ENCODE measurements at regions not wholly inside any gene's neighbourhood (a gene's known extent, or its start where the extent isn't known, plus 50 kb on each side); places are given as distances from the start of the nearest gene placed in this dataset.

GRCh38 chr15:36392676-36393266 is 186.7 kb upstream of the CDIN1 start:
- no peak for TF ChIP-seq CTCF (IDR thresholded peaks at IDR 0.05; ENCODE audit: low read depth, low read length)
- no peak for DNase-seq (ENCODE audit: extremely low read depth, low read depth)

DNA sequence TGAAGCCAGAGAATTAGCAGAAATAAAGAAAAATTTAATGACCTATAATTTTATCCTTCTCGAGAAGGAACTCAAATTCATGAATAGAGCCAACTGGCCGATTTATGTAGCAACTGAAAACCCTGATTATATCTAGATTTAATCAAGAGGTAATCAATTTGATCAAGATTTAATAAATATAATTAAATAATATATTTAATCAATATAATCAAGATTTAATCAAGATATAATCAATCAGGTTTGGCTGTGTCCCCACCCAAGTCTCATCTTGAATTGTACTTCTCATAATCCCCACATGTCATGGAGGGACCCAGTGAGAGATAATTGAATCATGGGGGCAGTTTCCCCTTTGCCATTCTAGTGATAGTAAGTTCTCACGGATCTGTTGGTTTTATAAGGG is 181.2 kb upstream of the CDIN1 start:
- no peak for DNase-seq (ENCODE audit: extremely low read depth, low read depth)
- no peak for TF ChIP-seq CTCF (IDR thresholded peaks at IDR 0.05; ENCODE audit: low read depth, low read length)

DNA sequence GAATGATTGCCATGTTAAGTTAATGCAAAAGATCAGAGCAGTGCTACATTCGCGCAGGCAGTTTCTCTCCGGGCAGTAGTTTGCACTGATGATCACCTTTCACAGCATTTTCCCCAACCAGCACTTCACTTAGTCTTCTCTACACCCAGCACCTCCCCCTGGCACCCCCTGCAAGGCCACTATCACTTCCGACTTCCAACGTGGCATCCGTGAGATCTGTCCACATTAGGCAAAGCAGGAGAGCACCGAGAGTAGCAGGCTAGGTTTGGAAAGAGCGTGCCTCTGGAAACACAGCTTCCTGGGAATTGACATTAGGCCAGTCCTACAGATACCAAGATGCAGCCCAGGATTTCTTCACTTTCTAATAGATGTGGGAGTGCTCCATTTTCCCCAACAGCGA is 180.2 kb upstream of the CDIN1 start:
- no peak for TF ChIP-seq CTCF (IDR thresholded peaks at IDR 0.05; ENCODE audit: low read depth, low read length)
- no peak for DNase-seq (ENCODE audit: extremely low read depth, low read depth)

DNA sequence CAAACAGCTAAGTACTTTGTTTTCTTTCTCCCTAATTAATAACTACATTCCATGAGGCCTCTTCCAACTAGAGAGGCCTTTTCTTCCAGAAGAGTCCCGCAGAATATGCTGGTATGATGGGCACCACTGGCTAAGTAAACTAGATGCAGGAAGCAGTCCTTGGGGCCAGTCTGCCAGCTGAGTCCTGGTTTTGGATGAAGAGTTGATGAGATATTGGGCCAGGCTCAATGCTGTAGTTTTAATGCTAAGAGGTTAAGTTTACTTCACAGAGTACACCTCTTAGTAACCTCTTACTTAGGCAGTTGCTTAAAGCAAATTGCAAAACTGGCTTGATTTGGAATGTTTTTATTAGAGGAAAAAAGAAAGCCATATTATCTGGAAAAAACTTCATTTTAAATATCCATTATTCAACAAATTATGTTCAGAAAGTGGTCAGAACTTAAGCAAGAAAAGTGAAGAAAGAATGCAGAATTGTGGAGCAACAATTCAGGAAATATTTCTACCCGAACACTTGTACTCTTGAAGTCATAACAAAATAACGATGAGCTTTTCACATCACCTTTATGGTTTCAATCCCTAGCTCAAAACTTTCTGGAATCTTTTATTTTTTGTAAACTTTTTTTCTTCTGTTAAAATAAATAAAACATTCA is 178.4 kb upstream of the CDIN1 start:
- TF ChIP-seq CTCF (IDR thresholded peaks at IDR 0.05; ENCODE audit: low read depth, low read length), result no peak
- no peak for DNase-seq (ENCODE audit: extremely low read depth, low read depth)

- DNase-seq (ENCODE audit: extremely low read depth, low read depth), result no peak
- no peak for TF ChIP-seq CTCF (IDR thresholded peaks at IDR 0.05; ENCODE audit: low read depth, low read length)
These were observed 177.8 kb upstream of the CDIN1 start for GRCh38 chr15:36401586-36401966.

GRCh38 chr15:36403351-36403750 is 176.1 kb upstream of the CDIN1 start:
- no peak for DNase-seq (ENCODE audit: extremely low read depth, low read depth)
- no peak for TF ChIP-seq CTCF (IDR thresholded peaks at IDR 0.05; ENCODE audit: low read depth, low read length)

DNA sequence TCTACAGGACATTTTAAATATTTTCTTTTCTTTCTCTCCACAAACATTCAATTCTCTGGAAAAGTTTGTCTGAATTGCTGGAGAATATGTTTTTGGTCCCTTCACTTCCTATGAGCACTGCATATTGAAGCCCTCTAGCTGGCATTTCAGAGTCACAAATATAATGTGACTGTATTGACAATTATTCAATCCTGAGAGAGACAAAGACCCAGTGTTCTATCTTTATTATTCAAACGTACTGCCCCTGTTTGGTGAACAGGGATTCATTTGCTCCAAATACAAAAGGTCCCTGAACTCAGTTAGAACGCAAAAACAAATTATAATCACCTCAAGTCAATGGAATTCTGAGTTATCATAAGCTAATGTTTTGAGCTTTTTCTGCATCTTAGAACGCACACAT is 173.1 kb upstream of the CDIN1 start:
- TF ChIP-seq CTCF (IDR thresholded peaks at IDR 0.05; ENCODE audit: low read depth, low read length), result no peak

More for the DNA sequence above, 173.1 kb upstream of the CDIN1 start:
- DNase-seq (ENCODE audit: extremely low read depth, low read depth), result no peak
